Body of pancreas (tissue), 4 donors: ENCODE measurements at regions not wholly inside any gene's neighbourhood (a gene's known extent, or its start where the extent isn't known, plus 50 kb on each side); places are given as distances from the start of the nearest gene placed in this dataset.

Experiments
- POLR2A ChIP-seq, 3 donors: fragments of 450-650 bp; IDR thresholded peaks; one replicate each; pipeline ENCODE4 v1.6.1; 2016; ENCODE audit warnings: antibody characterized with exemption in 3 of 3, mild to moderate bottlenecking in 2 of 3
- TF ChIP-seq, protein P1 (sequence below), 7 experiments: fragments of 450-650 bp in 4 of 7; fragments of 200-600 bp in 3 of 7; sonication (generic) in 3 of 7; IDR thresholded peaks; one replicate each; pipeline ENCODE4 v1.5.1; 2016 to 2019; ENCODE audit warnings: antibody characterized with exemption in 7 of 7

DNA sequence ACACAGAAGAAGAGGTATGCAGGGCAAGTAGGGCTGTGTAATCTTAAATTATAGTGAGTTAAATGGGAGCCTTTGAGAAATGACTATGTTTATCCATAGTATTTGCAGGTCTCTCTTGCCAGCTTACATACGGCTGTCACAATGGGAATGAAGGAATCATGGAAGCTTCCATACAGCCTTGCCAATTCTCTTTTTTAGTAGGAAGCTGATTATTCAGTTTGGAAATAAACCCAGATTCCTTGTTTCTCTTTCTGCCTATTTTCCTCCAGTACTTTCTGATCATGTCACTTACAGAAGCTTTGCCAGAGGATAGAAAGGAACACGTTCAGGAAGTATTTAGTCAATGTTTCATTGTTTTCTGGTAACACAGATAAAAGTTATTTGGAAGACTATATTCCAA is 217.4 kb upstream of the DIO2 start:
- TF ChIP-seq, protein P1, sequence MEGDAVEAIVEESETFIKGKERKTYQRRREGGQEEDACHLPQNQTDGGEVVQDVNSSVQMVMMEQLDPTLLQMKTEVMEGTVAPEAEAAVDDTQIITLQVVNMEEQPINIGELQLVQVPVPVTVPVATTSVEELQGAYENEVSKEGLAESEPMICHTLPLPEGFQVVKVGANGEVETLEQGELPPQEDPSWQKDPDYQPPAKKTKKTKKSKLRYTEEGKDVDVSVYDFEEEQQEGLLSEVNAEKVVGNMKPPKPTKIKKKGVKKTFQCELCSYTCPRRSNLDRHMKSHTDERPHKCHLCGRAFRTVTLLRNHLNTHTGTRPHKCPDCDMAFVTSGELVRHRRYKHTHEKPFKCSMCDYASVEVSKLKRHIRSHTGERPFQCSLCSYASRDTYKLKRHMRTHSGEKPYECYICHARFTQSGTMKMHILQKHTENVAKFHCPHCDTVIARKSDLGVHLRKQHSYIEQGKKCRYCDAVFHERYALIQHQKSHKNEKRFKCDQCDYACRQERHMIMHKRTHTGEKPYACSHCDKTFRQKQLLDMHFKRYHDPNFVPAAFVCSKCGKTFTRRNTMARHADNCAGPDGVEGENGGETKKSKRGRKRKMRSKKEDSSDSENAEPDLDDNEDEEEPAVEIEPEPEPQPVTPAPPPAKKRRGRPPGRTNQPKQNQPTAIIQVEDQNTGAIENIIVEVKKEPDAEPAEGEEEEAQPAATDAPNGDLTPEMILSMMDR (IDR thresholded peaks at IDR 0.05) = no peak
- no peak for TF ChIP-seq POLR2A (IDR thresholded peaks at IDR 0.05)
